H9 (cell line): ENCODE measurements at regions not wholly inside any gene's neighbourhood (a gene's known extent, or its start where the extent isn't known, plus 50 kb on each side); places are given as distances from the start of the nearest gene placed in this dataset.

Experiments
- DNase-seq: peaks from one replicate; pipeline ENCODE4 v3.0.0-alpha.2; 2017
- H2AFZ ChIP-seq: one replicate; pipeline ENCODE4 v1.6.1; 2013; ENCODE audit warnings: mild to moderate bottlenecking, low read length, control low read depth, moderate library complexity
- H2AK5ac ChIP-seq: 2 replicates; pipeline ENCODE4 v1.6.1; 2013; ENCODE audit warnings: low read length, control low read depth, mixed read lengths; ENCODE audit not compliant: insufficient read length
- H2BK120ac ChIP-seq: one replicate; pipeline ENCODE4 v1.6.1; 2013; ENCODE audit warnings: low read depth, mild to moderate bottlenecking, low read length, control low read depth, inconsistent platforms; ENCODE audit not compliant: poor library complexity, severe bottlenecking
- H2BK12ac ChIP-seq: 2 replicates; pipeline ENCODE4 v1.6.1; 2013; ENCODE audit warnings: low read length, control low read depth, mixed read lengths, low read depth; ENCODE audit not compliant: insufficient read length
- H2BK15ac ChIP-seq: 2 replicates; pipeline ENCODE4 v1.6.1; 2013; ENCODE audit warnings: low read depth, low read length, control low read depth
- H2BK20ac ChIP-seq: one replicate; pipeline ENCODE4 v1.6.1; 2013; ENCODE audit warnings: low read depth, mild to moderate bottlenecking, low read length, control low read depth, inconsistent platforms; ENCODE audit not compliant: poor library complexity, severe bottlenecking
- H2BK5ac ChIP-seq: 2 replicates; pipeline ENCODE4 v1.6.1; 2013; ENCODE audit warnings: low read length, control low read depth, mixed read lengths; ENCODE audit not compliant: insufficient read length
- H3K14ac ChIP-seq: 2 replicates; pipeline ENCODE4 v1.6.1; 2013; ENCODE audit warnings: low read length, control low read depth; ENCODE audit not compliant: insufficient read depth
- H3K18ac ChIP-seq: 2 replicates; pipeline ENCODE4 v1.6.1; 2013; ENCODE audit warnings: low read depth, mild to moderate bottlenecking, mixed read lengths, low read length, control low read depth; ENCODE audit not compliant: insufficient read length
- H3K23ac ChIP-seq: 2 replicates; pipeline ENCODE4 v1.6.1; 2013; ENCODE audit warnings: low read length, control low read depth, mixed read lengths, low read depth; ENCODE audit not compliant: insufficient read length
- H3K23me2 ChIP-seq: 2 replicates; pipeline ENCODE4 v1.6.1; 2013; ENCODE audit warnings: low read depth, mild to moderate bottlenecking, mixed read lengths, low read length, control low read depth; ENCODE audit not compliant: insufficient read length, poor library complexity, severe bottlenecking
- H3K27ac ChIP-seq: 2 replicates; pipeline ENCODE4 v1.5.1; 2013; ENCODE audit warnings: low read length, control low read depth, mixed read lengths, low read depth; ENCODE audit not compliant: insufficient read length
- H3K27me3 ChIP-seq: 2 replicates; pipeline ENCODE4 v1.6.1; 2013; ENCODE audit warnings: low read length, control low read depth, inconsistent platforms; ENCODE audit not compliant: insufficient read depth
- H3K4ac ChIP-seq: 2 replicates; pipeline ENCODE4 v1.6.1; 2013; ENCODE audit warnings: low read depth, mild to moderate bottlenecking, control low read depth, inconsistent platforms, low read length, moderate library complexity
- H3K4me1 ChIP-seq: 2 replicates; pipeline ENCODE4 v1.6.1; 2013; ENCODE audit warnings: low read length, control low read depth, inconsistent platforms; ENCODE audit not compliant: insufficient read depth
- H3K4me2 ChIP-seq: 2 replicates; pipeline ENCODE4 v1.6.1; 2013; ENCODE audit warnings: low read length, control low read depth, mixed read lengths; ENCODE audit not compliant: insufficient read length, insufficient read depth
- H3K56ac ChIP-seq: 2 replicates; pipeline ENCODE4 v1.6.1; 2013; ENCODE audit warnings: low read depth, mild to moderate bottlenecking, mixed read lengths, low read length, control low read depth; ENCODE audit not compliant: insufficient read length
- H3K79me1 ChIP-seq: 2 replicates; pipeline ENCODE4 v1.6.1; 2013; ENCODE audit warnings: low read depth, mild to moderate bottlenecking, moderate library complexity, low read length, control low read depth, inconsistent platforms; ENCODE audit not compliant: insufficient read depth, poor library complexity, severe bottlenecking
- H3K79me2 ChIP-seq: 2 replicates; pipeline ENCODE4 v1.6.1; 2013; ENCODE audit warnings: low read length, control low read depth, inconsistent platforms; ENCODE audit not compliant: insufficient read depth
- H3K9ac ChIP-seq: 2 replicates; pipeline ENCODE4 v1.6.1; 2013; ENCODE audit warnings: low read length, control low read depth, mixed read lengths; ENCODE audit not compliant: insufficient read length; ENCODE audit errors: extremely low read depth
- H3K9me3 ChIP-seq: one replicate; pipeline ENCODE4 v1.6.1; 2013; ENCODE audit warnings: low read depth, low read length, inconsistent platforms; ENCODE audit not compliant: control insufficient read depth
- H3T11ph ChIP-seq: one replicate; pipeline ENCODE4 v1.6.1; 2013; ENCODE audit warnings: mild to moderate bottlenecking, low read length, control low read depth, inconsistent platforms
- H4K20me1 ChIP-seq: one replicate; pipeline ENCODE4 v1.6.1; 2013; ENCODE audit not compliant: control insufficient read depth, insufficient read length, insufficient read depth
- H4K5ac ChIP-seq: 2 replicates; pipeline ENCODE4 v1.6.1; 2013; ENCODE audit warnings: low read depth, mild to moderate bottlenecking, mixed read lengths, low read length, control low read depth; ENCODE audit not compliant: insufficient read length
- H4K8ac ChIP-seq: replicated peaks from 2 replicates; pipeline ENCODE4 v1.6.1; 2013; ENCODE audit warnings: low read length, control low read depth, mixed read lengths, low read depth; ENCODE audit not compliant: insufficient read length
- H4K91ac ChIP-seq: 2 replicates; pipeline ENCODE4 v1.6.1; 2013; ENCODE audit warnings: low read depth, mild to moderate bottlenecking, moderate library complexity, mixed read lengths, low read length, control low read depth; ENCODE audit not compliant: insufficient read length
- H3K27ac Mint-ChIP-seq, 3 experiments: 2 replicates in 2 of 3; 3 replicates in 1 of 3; pipeline ENCODE4 v1.8.0; 2020 to 2021; ENCODE audit warnings: mixed read lengths in 3 of 3, mild to moderate bottlenecking in 1 of 3, moderate library complexity in 1 of 3
- H3K27me3 Mint-ChIP-seq: 2 replicates; pipeline ENCODE4 v1.8.0; 2021; ENCODE audit warnings: low read depth, mild to moderate bottlenecking, moderate library complexity, mixed read lengths
- H3K36me3 Mint-ChIP-seq, 3 experiments: 2 replicates in 2 of 3; 3 replicates in 1 of 3; pipeline ENCODE4 v1.8.0; 2020 to 2021; ENCODE audit warnings: low read depth in 3 of 3, mixed read lengths in 3 of 3; ENCODE audit not compliant: insufficient read depth in 1 of 3
- H3K4me1 Mint-ChIP-seq, 2 experiments: 2 replicates each; pipeline ENCODE4 v1.8.0; 2020; ENCODE audit warnings: mixed read lengths in 2 of 2
- H3K4me3 Mint-ChIP-seq, 2 experiments: 2 replicates in 1 of 2; 3 replicates in 1 of 2; pipeline ENCODE4 v1.8.0; 2020 to 2021; ENCODE audit warnings: mild to moderate bottlenecking in 2 of 2, mixed read lengths in 2 of 2, moderate library complexity in 1 of 2
- H3K9me3 Mint-ChIP-seq, 2 experiments: 2 replicates in 1 of 2; 3 replicates in 1 of 2; pipeline ENCODE4 v1.8.0; 2020; ENCODE audit warnings: mild to moderate bottlenecking in 2 of 2, mixed read lengths in 2 of 2, moderate library complexity in 1 of 2
- CTCF ChIP-seq: fragments of 200-600 bp; sonication (generic); conservative IDR thresholded peaks from 3 replicates; pipeline ENCODE4 v1.8.0; 2021; ENCODE audit warnings: antibody characterized with exemption, mild to moderate bottlenecking
- WGBS: extraction: QIAGEN DNeasy Blood & Tissue Kit; methylation state at CpG from one replicate; pipeline ENCODE4 v1.1.7; 2013; ENCODE audit warnings: missing lambda C conversion rate, low lambda C conversion rate, mixed read lengths; ENCODE audit not compliant: insufficient read length; ENCODE audit errors: extremely low coverage; 5-methylcytosine and 5-hydroxymethylcytosine counted together

GRCh38 chr4:181137351-181137750 is 1105.9 kb upstream of the TENM3 start:
- no peak overlapping the region for H4K8ac ChIP-seq
- no peaks in the 10 kb centered on the region for H3K4me1 ChIP-seq
- H2BK15ac ChIP-seq = no peak overlapping the region
- no peak overlapping the region for H2BK12ac ChIP-seq
- Mint-ChIP-seq H3K27ac (no peak overlapping the region), H3K4me3 (no peak overlapping the region), H3K9me3 (peaks cover 0 to 3% of the 10 kb centered on the region in 2 experiments; a peak in 3 of 5 replicates), H3K27me3 (no peaks in the 10 kb centered on the region; the same call in 1 of the 2 replicates), H3K4me1 (peaks cover 4% of the 10 kb centered on the region in 2 experiments; a peak in 3 of 4 replicates), H3K36me3 (no peaks in the 10 kb centered on the region)
- no peak overlapping the region for H3K27ac ChIP-seq
- no peaks in the 10 kb centered on the region for H3K27me3 ChIP-seq
- H2BK5ac ChIP-seq = no peak overlapping the region
- H4K20me1 ChIP-seq = no peaks in the 10 kb centered on the region
- no peaks in the 10 kb centered on the region for H3K79me1 ChIP-seq
- no CpG with 5 or more reads among the region's 3 CpGs for WGBS
- no peak overlapping the region for H4K91ac ChIP-seq
- H3K23ac ChIP-seq = no peak overlapping the region
- H2AK5ac ChIP-seq = no peak overlapping the region
- no peak overlapping the region for H2AFZ ChIP-seq
- H3K18ac ChIP-seq = no peak overlapping the region
- H3K79me2 ChIP-seq = no peaks in the 10 kb centered on the region
- H3K56ac ChIP-seq = no peak overlapping the region
- TF ChIP-seq CTCF = no peak
- no peak overlapping the region for H2BK20ac ChIP-seq
- no peak overlapping the region for H3K14ac ChIP-seq
- H3K9ac ChIP-seq = no peak overlapping the region
- H3K23me2 ChIP-seq = no peaks in the 10 kb centered on the region
- no peak overlapping the region for H3K4me2 ChIP-seq
- DNase-seq = no peak
- no peak overlapping the region for H4K5ac ChIP-seq
- no peak overlapping the region for H2BK120ac ChIP-seq
- no peak overlapping the region for H3K4ac ChIP-seq
- no peak overlapping the region for H3T11ph ChIP-seq
- no peaks in the 10 kb centered on the region for H3K9me3 ChIP-seq
